Parathyroid adenoma (tissue), 2 donors: ENCODE measurements at regions not wholly inside any gene's neighbourhood (a gene's known extent, or its start where the extent isn't known, plus 50 kb on each side); places are given as distances from the start of the nearest gene placed in this dataset.

Experiments used
- H2AFZ ChIP-seq: fragments of 300-600 bp; sonication (generic); one replicate; pipeline ENCODE4 v1.7.0; 2017; ENCODE audit warnings: antibody characterized with exemption, mild to moderate bottlenecking
- H3K27ac ChIP-seq: fragments of 300-600 bp; sonication (generic); one replicate; pipeline ENCODE4 v1.7.0; 2017
- H3K27me3 ChIP-seq: fragments of 300-600 bp; sonication (generic); one replicate; pipeline ENCODE4 v1.7.0; 2017; ENCODE audit warnings: low read length; ENCODE audit not compliant: control insufficient read depth, insufficient read depth
- H3K36me3 ChIP-seq: fragments of 300-600 bp; sonication (generic); one replicate; pipeline ENCODE4 v1.7.0; 2017; ENCODE audit warnings: low read length; ENCODE audit not compliant: control insufficient read depth, insufficient read depth
- H3K4me1 ChIP-seq: fragments of 300-600 bp; sonication (generic); one replicate; pipeline ENCODE4 v1.7.0; 2017; ENCODE audit warnings: control low read depth
- H3K4me2 ChIP-seq: fragments of 300-600 bp; sonication (generic); one replicate; pipeline ENCODE4 v1.7.0; 2017; ENCODE audit warnings: low read length
- H3K4me3 ChIP-seq: fragments of 300-600 bp; sonication (generic); one replicate; pipeline ENCODE4 v1.7.0; 2017; ENCODE audit warnings: low read depth, low read length
- H3K79me2 ChIP-seq: fragments of 300-600 bp; sonication (generic); one replicate; pipeline ENCODE4 v1.7.0; 2017; ENCODE audit warnings: control low read depth
- H3K9ac ChIP-seq: fragments of 300-600 bp; sonication (generic); one replicate; pipeline ENCODE4 v1.7.0; 2017; ENCODE audit warnings: mild to moderate bottlenecking
- H3K9me3 ChIP-seq: fragments of 300-600 bp; sonication (generic); one replicate; pipeline ENCODE4 v1.7.0; 2017; ENCODE audit warnings: low read length; ENCODE audit not compliant: control insufficient read depth
- CTCF ChIP-seq: fragments of 300-600 bp; sonication (generic); IDR thresholded peaks from one replicate; pipeline ENCODE4 v1.7.0; 2017; ENCODE audit warnings: antibody characterized with exemption, mild to moderate bottlenecking
- donor health status: primary hyperparathyroidism.

- Histone ChIP-seq H3K9ac (no peak overlapping the region), H3K27ac (no peak overlapping the region), H3K9me3 (no peaks in the 10 kb centered on the region), H3K27me3 (no peaks in the 10 kb centered on the region), H2AFZ (no peak overlapping the region), H3K4me1 (no peaks in the 10 kb centered on the region), H3K4me2 (no peak overlapping the region), H3K79me2 (no peaks in the 10 kb centered on the region), H3K4me3 (no peak overlapping the region), H3K36me3 (no peaks in the 10 kb centered on the region)
- no peak for TF ChIP-seq CTCF
These were observed 321.1 kb downstream of the RBM26 start for GRCh38 chr13:79084802-79085424.

GRCh38 chr13:79081942-79082341, 324.1 kb downstream of the RBM26 start:
- H3K4me3 ChIP-seq: no peak overlapping the region
- no peak for TF ChIP-seq CTCF

GRCh38 chr13:79079351-79079839, 326.7 kb downstream of the RBM26 start:
- Histone ChIP-seq H3K4me3 (no peak overlapping the region), H3K79me2 (no peaks in the 10 kb centered on the region), H3K4me1 (no peaks in the 10 kb centered on the region), H3K27ac (no peak overlapping the region), H3K4me2 (no peak overlapping the region), H3K9ac (no peak overlapping the region), H3K27me3 (no peaks in the 10 kb centered on the region), H3K9me3 (no peaks in the 10 kb centered on the region), H3K36me3 (no peaks in the 10 kb centered on the region), H2AFZ (no peak overlapping the region)
- no peak for TF ChIP-seq CTCF

More at GRCh38 chr13:79081942-79082341, 324.1 kb downstream of the RBM26 start:
- H2AFZ ChIP-seq: no peak overlapping the region
- no peak overlapping the region for H3K27ac ChIP-seq
- H3K9ac ChIP-seq: no peak overlapping the region
- no peaks in the 10 kb centered on the region for H3K4me1 ChIP-seq
- H3K36me3 ChIP-seq: no peaks in the 10 kb centered on the region
- no peaks in the 10 kb centered on the region for H3K9me3 ChIP-seq
- H3K27me3 ChIP-seq: no peaks in the 10 kb centered on the region
- H3K4me2 ChIP-seq: no peak overlapping the region
- no peaks in the 10 kb centered on the region for H3K79me2 ChIP-seq

- Histone ChIP-seq H3K36me3 (no peaks in the 10 kb centered on the region), H3K9me3 (no peaks in the 10 kb centered on the region), H3K4me2 (no peak overlapping the region), H3K4me3 (no peak overlapping the region), H2AFZ (no peak overlapping the region), H3K27me3 (no peaks in the 10 kb centered on the region), H3K27ac (no peak overlapping the region), H3K79me2 (no peaks in the 10 kb centered on the region), H3K4me1 (no peaks in the 10 kb centered on the region), H3K9ac (no peak overlapping the region)
- no peak for TF ChIP-seq CTCF
These were observed 330.4 kb downstream of the RBM26 start for GRCh38 chr13:79075703-79076102.

GRCh38 chr13:79070343-79070974, 335.6 kb downstream of the RBM26 start:
- no peak overlapping the region for H3K4me2 ChIP-seq
- no peak overlapping the region for H3K27ac ChIP-seq
- H3K9me3 ChIP-seq: no peaks in the 10 kb centered on the region
- no peak overlapping the region for H2AFZ ChIP-seq
- H3K4me3 ChIP-seq: no peak overlapping the region
- H3K4me1 ChIP-seq: no peaks in the 10 kb centered on the region
- H3K9ac ChIP-seq: no peak overlapping the region
- no peaks in the 10 kb centered on the region for H3K79me2 ChIP-seq
- H3K27me3 ChIP-seq: no peaks in the 10 kb centered on the region
- no peaks in the 10 kb centered on the region for H3K36me3 ChIP-seq
- no peak for TF ChIP-seq CTCF
